GM18951 (cell line): ENCODE measurements at regions not wholly inside any gene's neighbourhood (a gene's known extent, or its start where the extent isn't known, plus 50 kb on each side); places are given as distances from the start of the nearest gene placed in this dataset.
"Not testable (repeated sequence)": the region's sequence is repeated elsewhere in the genome, so short reads cannot be mapped to it uniquely, and the experiment has no call there.

ENCODE experiments used
- POLR2A ChIP-seq: IDR thresholded peaks from 4 replicates; pipeline ENCODE4 v1.6.1; 2011; ENCODE audit warnings: mild to moderate bottlenecking; ENCODE audit not compliant: insufficient read length, insufficient read depth; ENCODE audit errors: extremely low read depth
- in situ Hi-C: fragments of 300-500 bp; cut with MboI; formaldehyde crosslinking; loops from one replicate; pipeline ENCODE4 v1.12.0; 2022; ENCODE audit warnings: low sequenced_read_pairs, mixed read lengths, inconsistent platforms; ENCODE audit not compliant: unreplicated experiment

GRCh38 chr1:244283772-244284171, 167.9 kb downstream of the ADSS2 start:
- in situ Hi-C loops, result no loop called here
- no peak for TF ChIP-seq POLR2A

- in situ Hi-C loops, result no loop called here
- no peak for TF ChIP-seq POLR2A
Observed at GRCh38 chr1:244284641-244285156, 167.0 kb downstream of the ADSS2 start.

GRCh38 chr1:244286341-244286740, 165.4 kb downstream of the ADSS2 start:
- no peak for TF ChIP-seq POLR2A
- in situ Hi-C loops, result no loop called here

- no peak for TF ChIP-seq POLR2A
- in situ Hi-C loops, result no loop called here
Observed at GRCh38 chr1:244287726-244288125, 164.0 kb downstream of the ADSS2 start.

GRCh38 chr1:244288663-244289062, 163.0 kb downstream of the ADSS2 start:
- in situ Hi-C loops, result no loop called here
- TF ChIP-seq POLR2A, result no peak

GRCh38 chr1:244289991-244290785, 161.5 kb downstream of the ADSS2 start:
- TF ChIP-seq POLR2A, result no peak
- in situ Hi-C loops, result no loop called here

- no peak for TF ChIP-seq POLR2A
- in situ Hi-C loops, result no loop called here
Observed at GRCh38 chr1:244291236-244292201, 160.2 kb downstream of the ADSS2 start.

GRCh38 chr1:244294599-244295224, 157.0 kb downstream of the ADSS2 start:
- in situ Hi-C loops, result no loop called here
- no peak for TF ChIP-seq POLR2A

GRCh38 chr1:244296003-244296402, 155.7 kb downstream of the ADSS2 start:
- in situ Hi-C loops, result no loop called here
- TF ChIP-seq POLR2A, result no peak

GRCh38 chr1:244296447-244296846, 155.3 kb downstream of the ADSS2 start:
- in situ Hi-C loops, result no loop called here
- no peak for TF ChIP-seq POLR2A

- no peak for TF ChIP-seq POLR2A
- in situ Hi-C loops, result no loop called here
Observed at GRCh38 chr1:244297087-244297486, 154.6 kb downstream of the ADSS2 start.

GRCh38 chr1:244297616-244298015, 154.1 kb downstream of the ADSS2 start:
- in situ Hi-C loops, result no loop called here
- no peak for TF ChIP-seq POLR2A

- in situ Hi-C loops, result not testable (repeated sequence)
Observed at GRCh38 chr1:244300029-244300375, 151.7 kb downstream of the ADSS2 start.
